Islet of Langerhans (tissue), 1 donor: ENCODE measurements at regions not wholly inside any gene's neighbourhood (a gene's known extent, or its start where the extent isn't known, plus 50 kb on each side); places are given as distances from the start of the nearest gene placed in this dataset.

ENCODE experiments used
- FAIRE-seq: peaks from one replicate; lab custom pipeline; 2011; peaks lifted over from hg19 to GRCh38; lab: Jason Lieb, UNC

DNA sequence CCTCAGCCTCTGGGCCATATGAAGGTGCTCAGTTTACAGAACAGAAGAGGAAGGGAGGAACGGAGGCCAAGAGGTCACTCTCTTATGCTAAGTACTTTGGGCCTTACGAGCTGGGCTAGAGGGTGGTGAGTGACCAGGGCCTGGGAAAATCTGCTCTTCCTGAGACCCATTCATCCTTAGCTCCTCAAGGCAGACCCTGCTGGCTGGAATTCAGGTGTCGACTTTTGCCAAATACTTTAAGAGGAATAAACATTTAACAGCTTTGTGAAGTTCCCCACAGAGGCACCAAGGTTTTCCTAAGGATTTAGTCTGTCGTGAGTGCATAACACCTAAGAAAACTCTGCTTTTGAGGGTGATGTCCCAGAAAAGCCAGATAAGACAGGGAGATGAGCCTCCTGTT is 129.7 kb upstream of the SIX2 start:
- no peak for FAIRE-seq

DNA sequence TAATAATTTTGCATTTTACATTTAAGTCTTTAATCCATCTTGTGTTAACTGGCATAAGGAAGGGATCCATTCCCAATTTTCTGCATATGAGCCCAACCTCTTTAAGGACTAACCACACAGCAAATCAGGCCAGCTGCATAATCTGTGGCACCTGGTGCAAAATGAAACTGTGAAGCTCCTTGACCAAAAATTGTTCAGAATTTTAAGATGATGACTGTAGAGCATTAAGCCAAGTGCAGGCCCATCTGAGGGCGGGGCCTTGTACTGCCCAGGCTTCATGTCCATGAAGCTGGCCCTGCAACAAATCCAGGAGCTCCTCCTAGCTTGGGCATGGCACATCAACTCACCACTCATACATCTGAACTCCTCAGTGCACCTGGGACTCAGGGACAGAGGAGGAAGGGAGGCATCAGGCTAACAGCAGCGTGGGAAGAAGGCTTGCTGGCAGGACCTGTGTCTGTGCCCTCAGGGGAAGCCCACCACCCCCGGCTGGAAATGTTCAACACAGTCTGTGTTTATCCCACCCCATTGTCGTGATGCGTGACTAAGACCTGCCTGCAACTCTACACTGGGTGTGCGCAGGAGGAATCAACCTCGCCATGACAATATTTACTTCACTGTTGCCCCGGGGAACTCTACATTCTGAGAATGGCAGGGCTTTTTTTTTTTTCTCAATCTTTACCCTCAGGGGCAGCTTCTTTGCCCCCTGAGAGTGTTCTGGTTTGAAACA is 128.9 kb upstream of the SIX2 start:
- no peak for FAIRE-seq

DNA sequence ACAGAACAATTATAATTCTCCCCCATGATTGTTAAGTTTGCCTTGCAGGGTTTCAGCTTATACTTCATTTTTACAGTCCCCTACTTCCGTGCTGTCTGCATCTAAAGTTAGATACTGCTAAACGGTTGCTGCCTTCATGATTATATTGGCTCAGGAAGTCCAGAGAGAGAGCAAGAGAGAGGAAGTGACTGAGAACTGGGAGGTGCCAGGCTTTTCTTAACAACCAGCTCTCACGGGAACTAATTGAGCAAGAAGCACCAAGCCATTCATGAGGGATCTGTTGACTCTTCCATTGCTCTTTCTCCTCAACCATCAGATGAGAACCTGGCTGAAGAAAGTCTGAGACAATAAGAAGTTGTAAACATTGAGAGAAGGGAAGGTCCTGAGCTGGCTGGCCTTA is 125.5 kb upstream of the SIX2 start:
- FAIRE-seq, result no peak

DNA sequence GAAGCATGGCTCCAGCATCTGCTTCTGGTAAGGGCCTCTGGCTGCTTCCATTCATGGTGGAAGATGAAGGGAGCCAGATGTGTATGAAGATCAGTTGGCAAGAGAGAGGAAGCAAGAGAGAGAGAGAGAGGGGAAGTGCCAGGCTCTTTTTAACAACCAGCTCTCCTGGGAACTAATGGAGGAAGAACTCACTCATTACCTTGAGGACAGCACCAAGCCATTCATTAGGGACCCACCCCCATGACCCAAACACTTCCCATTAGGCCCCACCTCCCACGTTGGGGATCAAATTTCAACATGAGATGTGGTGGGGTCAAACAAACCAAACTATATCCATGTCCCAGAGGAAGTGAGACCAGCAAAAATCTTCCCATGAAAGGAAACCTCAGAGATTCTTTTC is 124.8 kb upstream of the SIX2 start:
- no peak for FAIRE-seq

DNA sequence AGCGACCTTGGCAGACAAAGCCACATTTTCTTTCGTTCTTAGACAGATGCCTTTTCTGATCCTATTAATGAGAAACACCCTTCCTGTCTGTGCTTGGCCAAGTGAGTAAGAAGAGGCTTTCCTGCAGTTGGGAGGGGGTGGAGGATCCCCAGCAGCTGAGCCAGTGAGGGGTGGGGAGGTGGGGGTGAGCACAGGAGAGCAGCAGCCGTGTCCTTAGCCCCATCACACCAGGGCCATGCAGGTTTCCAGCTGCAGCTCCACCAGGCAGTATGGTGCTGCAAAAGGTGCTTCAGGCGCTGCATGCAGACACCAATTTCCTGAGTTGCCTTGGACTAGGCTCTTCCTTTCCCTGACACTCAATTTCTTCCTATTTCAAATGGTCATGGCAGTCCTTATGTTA is 123.3 kb upstream of the SIX2 start:
- no peak for FAIRE-seq

DNA sequence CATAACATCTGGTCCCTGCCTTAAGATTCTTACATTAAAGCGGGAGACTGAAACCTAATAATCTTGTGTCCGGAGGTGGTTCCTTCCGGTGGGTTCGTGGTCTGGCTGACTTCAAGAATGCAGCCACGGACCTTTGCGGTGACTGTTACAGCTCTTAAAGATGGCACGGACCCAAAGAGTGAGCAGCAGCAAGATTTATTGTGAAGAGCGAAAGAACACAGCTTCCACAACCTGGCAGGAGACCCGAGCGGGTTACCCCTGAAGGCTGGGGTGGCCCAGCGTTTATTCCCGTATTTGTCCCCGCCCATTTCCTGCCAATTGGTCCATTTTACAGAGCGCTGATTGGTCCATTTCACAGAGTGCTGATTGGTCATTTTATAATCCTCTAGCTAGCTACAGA is 122.3 kb upstream of the SIX2 start:
- no peak for FAIRE-seq

DNA sequence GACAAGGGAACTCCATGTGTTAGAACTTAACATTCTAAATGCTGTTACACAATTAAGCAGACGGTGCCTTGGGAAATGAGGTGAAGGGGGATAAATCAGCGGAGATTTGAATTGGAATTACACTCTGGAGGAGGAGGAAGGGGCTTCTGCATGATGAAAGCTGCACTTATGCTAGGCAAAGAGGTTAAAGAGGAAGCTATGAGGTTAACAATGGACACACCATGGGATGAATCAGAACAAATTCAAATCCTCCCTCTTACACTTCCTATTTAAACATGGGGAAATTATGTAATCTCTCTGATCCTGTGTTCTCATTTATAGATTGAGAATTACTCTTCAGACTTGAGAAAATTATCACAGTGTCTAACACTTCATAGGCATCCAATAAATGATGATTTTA is 121.5 kb upstream of the SIX2 start:
- FAIRE-seq, result no peak

DNA sequence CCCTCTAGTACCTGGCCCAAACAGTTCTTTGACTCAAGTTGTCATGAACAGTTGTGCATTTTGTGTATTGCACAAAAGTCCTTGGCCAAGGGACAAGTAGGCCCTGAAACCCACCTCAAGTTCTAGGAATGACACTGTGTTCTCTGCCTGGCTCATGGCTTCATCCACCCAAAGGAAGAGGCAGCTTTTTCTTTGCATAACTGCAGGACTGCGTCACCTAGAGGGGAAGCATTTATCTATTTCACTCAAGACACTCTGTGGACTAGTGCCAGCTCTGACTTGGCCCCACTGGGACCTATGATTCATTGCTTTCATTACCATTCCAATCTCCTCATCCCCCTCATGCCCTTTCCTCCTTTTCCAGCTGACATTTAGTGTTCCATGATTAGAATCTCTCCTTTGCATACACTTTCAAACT is 119.3 kb upstream of the SIX2 start:
- FAIRE-seq, result no peak

DNA sequence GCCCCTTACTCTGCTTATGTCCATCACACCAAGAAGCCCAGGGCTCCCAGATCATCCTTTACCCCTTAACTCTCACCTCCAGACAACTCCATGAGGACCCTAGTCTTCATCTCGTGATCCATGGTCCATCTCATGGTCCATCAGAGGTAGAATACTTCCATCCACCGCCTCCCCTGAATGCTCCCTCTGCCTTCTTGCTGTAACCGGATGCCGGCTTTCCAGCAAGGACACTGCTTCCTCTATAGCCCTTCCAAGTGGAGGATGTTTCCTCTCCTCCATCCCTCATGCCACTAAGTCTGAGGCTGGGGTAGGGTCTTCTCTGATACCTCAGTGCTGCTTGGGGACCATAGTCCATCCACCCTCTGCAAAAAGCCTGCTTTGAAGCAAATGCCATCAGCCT is 118.6 kb upstream of the SIX2 start:
- no peak for FAIRE-seq

DNA sequence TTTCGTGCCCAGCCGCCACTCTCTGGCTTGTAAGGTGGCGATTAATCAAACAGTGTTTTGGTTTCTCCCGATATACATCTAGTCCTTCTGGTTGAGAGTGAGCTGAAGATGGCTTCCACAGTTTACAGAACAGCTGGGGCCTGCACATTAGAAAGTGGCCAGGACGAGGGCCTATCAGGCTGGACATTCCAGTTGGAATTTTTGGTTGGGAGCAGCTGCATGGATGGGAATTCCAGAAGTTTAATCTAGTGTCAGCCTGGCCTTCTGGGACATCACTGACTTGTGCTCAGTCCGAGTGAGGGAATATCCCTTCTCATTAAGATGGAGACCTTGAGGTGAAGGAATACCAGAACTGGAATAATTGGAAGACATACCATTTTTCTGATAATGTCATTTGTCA is 118.1 kb upstream of the SIX2 start:
- FAIRE-seq, result no peak

DNA sequence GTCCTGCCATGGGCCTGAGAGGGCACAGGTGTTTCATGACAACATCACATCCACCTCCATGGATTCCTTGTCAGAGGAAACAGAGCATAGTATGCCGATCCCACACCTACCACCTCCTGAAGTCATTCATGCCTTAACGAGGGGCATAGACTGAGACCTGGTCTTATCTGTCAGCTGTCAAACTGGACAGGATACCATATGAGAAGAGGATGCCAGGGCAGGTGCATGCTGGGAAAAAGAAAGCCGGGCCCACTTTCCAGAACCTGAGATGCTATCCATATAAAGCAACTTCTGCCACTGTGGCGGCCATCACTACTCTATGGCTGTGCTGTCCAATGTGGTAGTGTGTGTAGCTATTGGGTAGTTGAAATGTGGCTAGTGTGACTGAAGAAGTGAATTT is 116.0 kb upstream of the SIX2 start:
- FAIRE-seq, result no peak

DNA sequence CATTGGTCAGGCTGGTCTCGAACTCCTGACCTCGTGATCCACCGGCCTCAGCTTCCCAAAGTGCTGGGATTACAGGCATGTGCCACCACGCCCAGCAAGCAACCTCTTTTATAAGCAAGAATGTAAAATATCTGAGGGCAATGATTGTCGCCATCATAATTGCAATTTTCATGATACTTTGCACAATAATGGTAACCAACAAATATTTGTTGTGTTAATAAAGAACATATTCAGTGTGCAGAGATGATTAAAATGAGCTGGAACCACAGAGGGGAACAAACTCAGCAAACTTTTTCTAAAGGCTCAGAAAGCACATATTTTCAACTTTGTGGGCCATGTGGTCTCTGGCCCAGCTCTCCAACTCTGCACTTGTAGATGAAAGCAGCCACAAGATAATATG is 115.2 kb upstream of the SIX2 start:
- FAIRE-seq, result no peak

DNA sequence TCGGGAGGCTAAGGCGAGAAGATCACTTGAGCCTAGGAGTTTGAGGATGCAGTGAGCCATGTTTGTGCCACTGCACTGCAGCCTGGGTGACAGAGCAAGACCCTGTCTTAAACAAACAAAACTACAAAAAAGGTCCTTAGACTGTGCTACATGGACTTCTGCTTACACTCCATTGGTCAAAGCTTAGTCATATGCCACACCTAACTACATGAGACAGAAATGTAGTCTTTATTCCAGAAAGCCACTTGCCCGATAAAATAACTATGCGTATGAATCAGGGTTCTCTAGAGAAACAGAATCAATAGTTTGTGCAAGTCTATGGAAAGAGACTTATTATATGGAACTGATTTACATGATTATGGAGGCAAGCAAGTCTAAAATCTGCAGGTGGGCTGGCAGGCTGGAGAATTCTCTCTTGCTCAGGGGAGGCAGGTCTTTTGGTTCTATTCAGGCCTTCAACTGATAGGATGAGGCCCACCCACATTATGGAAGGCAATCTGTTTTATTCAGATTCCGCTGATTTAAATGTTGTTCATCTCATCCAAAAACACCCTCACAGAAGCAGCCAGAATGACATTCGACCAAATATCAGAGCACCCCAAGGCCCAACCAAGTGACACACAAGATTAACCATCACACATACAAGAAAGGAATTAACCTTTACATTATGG is 114.4 kb upstream of the SIX2 start:
- no peak for FAIRE-seq

DNA sequence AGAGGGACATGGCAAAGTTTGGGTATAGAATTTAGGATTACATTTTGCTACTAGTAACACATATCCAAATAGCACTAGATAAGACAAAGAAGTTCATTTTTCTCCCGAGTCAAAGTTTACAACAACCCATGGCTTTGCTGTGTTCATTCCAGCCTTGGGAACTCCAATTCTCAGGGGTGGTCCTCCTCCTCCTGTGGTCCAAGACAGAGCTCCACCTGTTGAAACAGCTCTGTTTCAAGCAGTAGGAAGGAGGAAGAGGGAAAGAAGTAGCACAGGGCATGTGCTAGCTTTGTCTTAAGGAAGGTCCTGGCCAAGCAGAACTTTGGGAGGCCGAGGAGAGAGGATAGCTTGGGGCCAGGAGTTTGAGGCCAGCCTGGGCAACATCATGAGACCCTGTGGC is 113.8 kb upstream of the SIX2 start:
- no peak for FAIRE-seq

DNA sequence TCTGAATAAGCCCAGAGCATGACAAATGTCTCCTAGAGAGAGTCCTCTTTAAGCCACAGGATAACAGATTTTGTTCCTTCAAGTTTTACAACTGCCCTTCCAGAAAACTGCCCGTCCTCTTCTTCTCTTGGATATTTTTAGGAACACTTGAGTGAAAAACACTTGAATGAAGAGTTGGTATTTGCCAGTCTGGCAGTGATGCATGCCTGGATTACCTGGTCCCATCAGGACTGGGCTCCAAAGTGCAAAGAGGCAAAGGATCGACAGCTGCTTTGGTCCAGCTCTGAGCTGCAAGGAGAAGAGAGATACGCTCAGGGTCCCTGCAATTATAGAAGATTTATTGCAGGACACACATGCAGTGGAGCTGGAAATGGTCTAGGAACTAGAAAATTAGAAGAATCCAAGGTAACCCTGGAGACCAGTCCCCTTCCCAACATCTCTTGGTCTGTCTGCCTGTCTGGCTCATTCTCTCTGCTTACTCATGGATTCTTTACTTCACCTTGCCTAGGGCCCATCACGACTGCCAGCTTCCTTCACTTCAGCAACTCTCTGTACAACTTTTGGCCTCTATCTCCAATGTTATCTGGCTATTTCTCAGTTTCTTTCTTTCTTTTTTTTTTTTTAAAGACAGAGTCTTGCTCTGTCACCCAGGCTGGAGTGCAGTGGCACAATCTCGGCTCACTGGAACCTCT is 112.1 kb upstream of the SIX2 start:
- FAIRE-seq, result no peak

DNA sequence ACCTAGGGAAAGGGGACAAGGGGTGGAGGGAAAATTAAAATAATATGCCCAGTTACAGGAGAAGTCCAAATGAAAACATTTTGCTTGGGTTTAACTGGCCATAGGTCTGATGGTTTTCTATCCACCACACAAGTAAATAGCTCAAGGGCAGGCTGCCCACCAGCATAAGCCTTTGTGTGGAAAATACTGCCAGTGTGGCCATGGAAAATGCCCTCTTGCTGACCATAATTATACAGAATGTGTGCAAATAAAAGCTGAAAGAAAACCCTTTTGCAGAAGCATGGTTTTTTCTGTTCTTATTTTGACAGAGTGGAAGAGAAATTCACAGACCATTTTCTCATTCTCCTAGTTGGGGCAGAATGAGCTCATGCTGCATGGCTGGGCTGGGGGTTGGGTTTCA is 111.3 kb upstream of the SIX2 start:
- FAIRE-seq, result no peak

DNA sequence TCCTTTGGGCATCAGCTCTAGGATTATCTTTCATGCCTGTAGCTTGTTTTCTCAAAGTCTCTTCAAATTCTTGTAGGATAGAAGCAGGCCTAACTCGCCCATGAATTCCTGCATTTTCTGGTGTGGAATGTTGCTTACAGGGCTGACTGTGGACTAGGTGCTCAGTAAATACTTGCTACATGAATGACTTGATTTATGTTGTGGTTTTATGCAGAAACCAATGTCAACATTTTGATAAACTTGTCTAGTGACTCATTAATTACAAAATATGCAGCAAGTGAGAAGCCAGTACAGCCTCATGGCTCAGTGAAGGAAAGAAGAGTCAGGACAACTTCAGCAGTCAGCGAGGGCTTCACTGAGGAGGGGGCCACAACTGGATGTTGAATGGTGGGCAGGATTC is 110.6 kb upstream of the SIX2 start:
- FAIRE-seq, result no peak

DNA sequence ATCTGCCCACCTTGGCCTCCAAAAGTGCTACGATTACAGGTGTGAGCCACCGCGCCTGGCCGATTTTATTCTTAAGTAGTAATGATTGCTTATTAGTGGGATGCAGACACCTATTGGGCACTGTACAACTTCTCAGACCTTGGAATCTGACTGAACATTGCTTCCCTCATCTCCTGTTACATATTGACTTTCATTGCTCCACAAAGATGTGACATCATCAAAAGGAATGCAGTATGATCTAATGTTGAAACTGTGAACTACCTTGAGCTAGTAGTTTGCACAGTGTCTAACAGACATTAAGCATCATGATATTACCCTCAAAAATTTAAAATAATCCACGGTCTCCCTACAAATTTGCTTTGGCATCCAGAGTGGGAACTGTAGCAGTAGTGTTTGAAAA is 109.8 kb upstream of the SIX2 start:
- no peak for FAIRE-seq

DNA sequence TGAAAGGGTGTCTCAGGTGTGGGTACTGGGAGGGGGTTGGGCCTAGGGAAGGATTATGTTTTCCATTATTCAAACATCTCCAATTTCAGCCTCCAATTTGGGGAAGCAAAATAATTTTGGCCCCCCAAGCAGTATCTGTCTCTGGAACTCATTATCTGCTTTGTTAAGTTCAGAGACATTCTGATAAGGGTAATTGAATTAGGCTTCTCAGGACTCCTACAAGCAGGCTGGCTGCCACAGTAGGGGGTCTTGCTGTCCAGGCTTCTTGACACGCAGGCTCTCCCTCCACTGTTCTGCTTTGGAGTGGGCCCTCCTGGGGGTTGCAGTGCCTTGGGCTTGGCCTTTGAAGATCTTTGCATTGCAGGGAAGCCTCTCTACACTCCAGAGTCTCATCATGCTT is 108.1 kb upstream of the SIX2 start:
- no peak for FAIRE-seq

DNA sequence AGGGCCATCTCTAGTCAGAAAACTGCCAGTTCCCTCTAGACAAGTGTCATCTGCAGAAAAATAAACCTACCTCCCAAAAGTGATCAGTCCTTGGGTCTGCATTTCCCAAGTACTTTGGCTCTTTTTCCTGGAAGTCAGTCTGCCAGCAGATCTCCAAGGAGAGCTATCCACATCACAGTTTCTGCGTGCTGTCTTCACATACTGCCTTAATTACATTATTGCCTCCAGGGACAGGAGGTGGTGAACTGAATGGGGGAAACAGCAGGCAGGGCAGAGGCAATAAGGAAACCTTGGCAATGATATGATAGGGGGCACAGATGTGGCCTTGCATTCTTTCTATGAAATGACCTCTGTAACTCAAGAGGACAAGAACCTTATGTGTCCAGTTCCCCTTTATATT is 105.9 kb upstream of the SIX2 start:
- no peak for FAIRE-seq

DNA sequence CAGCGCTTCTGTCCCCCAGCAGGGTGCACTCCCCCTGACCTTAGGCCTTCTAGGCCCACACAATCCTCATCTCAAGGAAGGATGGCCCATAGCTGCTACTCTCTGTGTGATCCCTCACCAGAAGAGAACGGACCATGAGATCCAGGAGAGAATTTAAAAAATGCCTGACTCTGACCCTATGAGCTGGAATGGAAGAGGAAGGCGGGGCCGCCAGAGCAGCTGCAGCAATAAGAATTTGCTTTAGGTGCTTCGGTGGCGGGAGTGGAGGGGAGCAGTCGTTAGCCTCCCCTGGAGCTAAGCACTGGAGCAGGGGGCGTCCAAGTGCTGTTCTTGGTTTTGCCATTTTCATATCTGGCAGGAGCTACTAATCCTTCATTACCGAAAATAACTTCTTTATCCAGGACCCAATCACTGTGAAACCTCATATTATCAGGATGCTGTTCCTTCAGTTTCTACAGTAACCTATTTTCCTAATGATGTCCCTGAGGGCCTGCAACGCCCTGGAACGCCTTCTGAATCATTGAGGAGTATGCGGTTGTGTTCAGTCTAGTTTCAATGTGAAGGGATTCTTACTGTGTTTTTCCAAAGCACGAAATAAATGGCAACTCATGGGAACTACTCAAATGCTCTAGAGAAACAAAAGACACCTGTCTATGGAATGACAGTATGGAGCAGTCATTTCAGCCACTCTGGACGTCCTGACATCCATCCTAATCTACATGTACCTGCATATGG is 105.1 kb upstream of the SIX2 start:
- no peak for FAIRE-seq

DNA sequence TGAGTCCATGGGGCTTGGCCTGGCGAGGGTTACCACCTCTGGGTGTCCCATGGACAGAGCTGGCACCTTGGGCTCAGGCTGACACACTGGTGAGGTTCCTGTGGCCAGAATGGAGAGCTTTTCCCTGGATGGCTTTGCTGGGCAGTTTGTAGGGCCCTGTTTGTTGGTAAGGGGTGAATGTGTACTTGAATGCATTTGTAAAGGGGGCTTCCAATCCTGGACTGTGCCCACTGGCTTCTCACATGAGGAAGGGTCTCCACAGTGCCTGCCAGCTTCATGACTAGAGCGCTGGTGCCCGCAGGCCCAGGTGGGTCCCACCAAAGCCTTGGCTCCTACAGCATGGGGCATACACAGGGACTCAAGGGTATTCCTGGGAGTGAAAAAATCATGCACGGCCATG is 103.5 kb upstream of the SIX2 start:
- no peak for FAIRE-seq

DNA sequence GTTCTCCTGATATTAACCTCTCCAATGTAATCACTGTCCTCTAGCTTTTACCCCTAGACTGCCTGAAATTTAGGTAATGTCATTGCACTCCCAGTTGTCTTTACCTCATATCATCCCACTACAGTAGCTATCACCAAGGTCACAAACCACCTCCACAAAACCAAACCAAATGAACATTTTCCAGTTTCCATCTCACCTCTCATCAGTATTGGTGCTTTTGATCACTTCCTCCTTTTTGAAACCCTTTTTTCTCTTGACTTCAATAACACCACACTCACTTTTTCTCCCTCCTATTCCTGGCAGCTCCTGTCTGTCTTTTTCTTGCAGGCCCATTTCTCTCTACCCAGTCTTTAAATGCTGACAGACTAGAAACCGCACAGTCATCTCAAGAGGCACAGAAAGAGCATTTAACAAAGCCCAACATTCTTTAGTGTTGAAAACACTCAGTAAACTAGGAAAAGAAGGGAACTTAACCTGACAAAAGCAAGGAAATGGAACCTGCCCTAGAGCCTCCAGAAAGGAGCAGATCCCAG is 95.9 kb upstream of the SIX2 start:
- FAIRE-seq, result no peak
